Limb (tissue), 2 donors: ENCODE measurements at regions not wholly inside any gene's neighbourhood (a gene's known extent, or its start where the extent isn't known, plus 50 kb on each side); places are given as distances from the start of the nearest gene placed in this dataset.
"Not testable (repeated sequence)": the region's sequence is repeated elsewhere in the genome, so short reads cannot be mapped to it uniquely, and the experiment has no call there.

Source experiments
- DNase-seq, 2 donors: peaks; one replicate each; pipeline ENCODE4 v3.0.0-alpha.2; 2016; ENCODE audit errors: extremely low spot score in 2 of 2

GRCh38 chr2:16373341-16373740, 292.3 kb downstream of the CYRIA start:
- DNase-seq = no peak

GRCh38 chr2:16371751-16372150, 293.9 kb downstream of the CYRIA start:
- DNase-seq = no peak

- DNase-seq = no peak
Observed at GRCh38 chr2:16368951-16369350, 296.7 kb downstream of the CYRIA start.

- DNase-seq = no peak
Observed at GRCh38 chr2:16368328-16368727, 297.3 kb downstream of the CYRIA start.

- DNase-seq = no peak
Observed at GRCh38 chr2:16365366-16365765, 300.3 kb downstream of the CYRIA start.

GRCh38 chr2:16363581-16363980, 302.1 kb downstream of the CYRIA start:
- no peak for DNase-seq

- DNase-seq = no peak
Observed at GRCh38 chr2:16362611-16363010, 303.0 kb downstream of the CYRIA start.

- no peak for DNase-seq
Observed at GRCh38 chr2:16361261-16361995, 304.2 kb downstream of the CYRIA start.

GRCh38 chr2:16359961-16360360, 305.7 kb downstream of the CYRIA start:
- no peak for DNase-seq

GRCh38 chr2:16357188-16357587, 308.4 kb downstream of the CYRIA start:
- DNase-seq = no peak

GRCh38 chr2:16351541-16351940, 314.1 kb downstream of the CYRIA start:
- no peak for DNase-seq

- no peak for DNase-seq
Observed at GRCh38 chr2:16351137-16351536, 314.5 kb downstream of the CYRIA start.

- DNase-seq = no peak
Observed at GRCh38 chr2:16350211-16350610, 315.4 kb downstream of the CYRIA start.

GRCh38 chr2:16349811-16350210, 315.8 kb downstream of the CYRIA start:
- DNase-seq = no peak

GRCh38 chr2:16348821-16349515, 316.7 kb downstream of the CYRIA start:
- no peak for DNase-seq

GRCh38 chr2:16346671-16347070, 319.0 kb downstream of the CYRIA start:
- DNase-seq = no peak

GRCh38 chr2:16345231-16345630, 320.4 kb downstream of the CYRIA start:
- DNase-seq = not testable (repeated sequence)

- DNase-seq = no peak
Observed at GRCh38 chr2:16339206-16339605, 326.4 kb downstream of the CYRIA start.

- no peak for DNase-seq
Observed at GRCh38 chr2:16338026-16338425, 327.6 kb downstream of the CYRIA start.

- no peak for DNase-seq
Observed at GRCh38 chr2:16336916-16337315, 328.7 kb downstream of the CYRIA start.

GRCh38 chr2:16336491-16336890, 329.1 kb downstream of the CYRIA start:
- DNase-seq = no peak

- DNase-seq = no peak
Observed at GRCh38 chr2:16335947-16336346, 329.7 kb downstream of the CYRIA start.

GRCh38 chr2:16335604-16335930, 330.1 kb downstream of the CYRIA start:
- no peak for DNase-seq
